ENCODE measurements at regions not wholly inside any gene's neighbourhood (a gene's known extent, or its start where the extent isn't known, plus 50 kb on each side); places are given as distances from the start of the nearest gene placed in this dataset.
"Not testable (repeated sequence)": the region's sequence is repeated elsewhere in the genome, so short reads cannot be mapped to it uniquely, and the experiment has no call there.

GRCh38 chr5:178063277-178063676 is 50.1 kb upstream of the N4BP3 start:
- no peak for DNase-seq (ENCODE audit: low read depth, low spot score)
- no peak for TF ChIP-seq CTCF (IDR thresholded peaks at IDR 0.05; ENCODE audit: insufficient read depth, low read length, missing control alignments)
- POLR2A ChIA-PET = no interaction called here
- CTCF ChIA-PET = interaction anchor here (0.6 to 1.4 kb wide), 9 partner anchors 8 to 457 kb away, joined by 3 to 6 read pairs (median 4); no protein-coding TSS in a partner anchor
- H3K4me3 ChIP-seq (ENCODE audit: low read depth, low read length) = no peak overlapping the region

- POLR2A ChIA-PET = interaction anchor here (0.6 kb wide), 1 partner anchor 95 kb away, joined by 3 read pairs; the partner anchor contains the start of gene NHP2
- TF ChIP-seq CTCF (IDR thresholded peaks at IDR 0.05; ENCODE audit: insufficient read depth, low read length, missing control alignments) = no peak
- DNase-seq (ENCODE audit: low read depth, low spot score) = no peak
- CTCF ChIA-PET = no interaction called here
- no peak overlapping the region for H3K4me3 ChIP-seq (ENCODE audit: low read depth, low read length)
Measured at GRCh38 chr5:178058321-178059012, 54.9 kb upstream of the N4BP3 start.

GRCh38 chr5:178057839-178058238 is 55.5 kb upstream of the N4BP3 start:
- no peak overlapping the region for H3K4me3 ChIP-seq (ENCODE audit: low read depth, low read length)
- no peak for DNase-seq (ENCODE audit: low read depth, low spot score)
- CTCF ChIA-PET = interaction anchor here (0.7 to 1.2 kb wide), 2 partner anchors 167 to 178 kb away, joined by 3 read pairs; no protein-coding TSS in a partner anchor
- no peak for TF ChIP-seq CTCF (IDR thresholded peaks at IDR 0.05; ENCODE audit: insufficient read depth, low read length, missing control alignments)
- POLR2A ChIA-PET = interaction anchor here (0.6 kb wide), 1 partner anchor 96 kb away, joined by 3 read pairs; the partner anchor contains the start of gene NHP2

- no peak overlapping the region for H3K4me3 ChIP-seq (ENCODE audit: low read depth, low read length)
- CTCF ChIA-PET = interaction anchor here (1.2 kb wide), 1 partner anchor 166 kb away, joined by 3 read pairs; no protein-coding TSS in a partner anchor
- DNase-seq (ENCODE audit: low read depth, low spot score) = no peak
- no peak for TF ChIP-seq CTCF (IDR thresholded peaks at IDR 0.05; ENCODE audit: insufficient read depth, low read length, missing control alignments)
- POLR2A ChIA-PET = no interaction called here
Measured at GRCh38 chr5:178056935-178057334, 56.4 kb upstream of the N4BP3 start.

- H3K4me3 ChIP-seq (ENCODE audit: low read depth, low read length); DNase-seq (ENCODE audit: low read depth, low spot score); POLR2A ChIA-PET; CTCF ChIA-PET: not testable (repeated sequence)
Measured at GRCh38 chr5:178055536-178055935, 57.8 kb upstream of the N4BP3 start.

GRCh38 chr5:178052062-178052461 is 56.0 kb upstream of the PROP1 start:
- DNase-seq (ENCODE audit: low read depth, low spot score); POLR2A ChIA-PET; CTCF ChIA-PET; H3K4me3 ChIP-seq (ENCODE audit: low read depth, low read length): not testable (repeated sequence)

GRCh38 chr5:178050873-178051272 is 54.8 kb upstream of the PROP1 start:
- DNase-seq (ENCODE audit: low read depth, low spot score); H3K4me3 ChIP-seq (ENCODE audit: low read depth, low read length); CTCF ChIA-PET; POLR2A ChIA-PET: not testable (repeated sequence)

GRCh38 chr5:178047943-178048342 is 51.9 kb upstream of the PROP1 start:
- POLR2A ChIA-PET; CTCF ChIA-PET; DNase-seq (ENCODE audit: low read depth, low spot score); H3K4me3 ChIP-seq (ENCODE audit: low read depth, low read length): not testable (repeated sequence)

- H3K4me3 ChIP-seq (ENCODE audit: low read depth, low read length); POLR2A ChIA-PET; CTCF ChIA-PET; DNase-seq (ENCODE audit: low read depth, low spot score): not testable (repeated sequence)
Measured at GRCh38 chr5:178046757-178047399, 50.8 kb upstream of the PROP1 start.

GRCh38 chr5:178045963-178046362 is 49.9 kb upstream of the PROP1 start:
- POLR2A ChIA-PET; CTCF ChIA-PET; DNase-seq (ENCODE audit: low read depth, low spot score); H3K4me3 ChIP-seq (ENCODE audit: low read depth, low read length): not testable (repeated sequence)

Measured in AG04449 (cell line).